HG03442 (cell line): ENCODE measurements at regions not wholly inside any gene's neighbourhood (a gene's known extent, or its start where the extent isn't known, plus 50 kb on each side); places are given as distances from the start of the nearest gene placed in this dataset.

Experiments used
- ATAC-seq: cut with Tn5 transposase; IDR thresholded peaks from one replicate; pipeline ENCODE4 v1.9.1; 2021; ENCODE audit warnings: mild to moderate bottlenecking, moderate library complexity; ENCODE audit not compliant: unreplicated experiment

- no peak for ATAC-seq
Observed at GRCh38 chr14:71687166-71687831, 244.9 kb upstream of the RGS6 start.

- no peak for ATAC-seq
Observed at GRCh38 chr14:71688576-71688975, 243.7 kb upstream of the RGS6 start.

- ATAC-seq = no peak
Observed at GRCh38 chr14:71690478-71690877, 241.8 kb upstream of the RGS6 start.

GRCh38 chr14:71692496-71692895, 239.7 kb upstream of the RGS6 start:
- no peak for ATAC-seq

- ATAC-seq = no peak
Observed at GRCh38 chr14:71693381-71693780, 238.8 kb upstream of the RGS6 start.

GRCh38 chr14:71694591-71695530, 237.4 kb upstream of the RGS6 start:
- ATAC-seq = no peak

GRCh38 chr14:71695611-71696350, 236.4 kb upstream of the RGS6 start:
- ATAC-seq = no peak

- ATAC-seq = no peak
Observed at GRCh38 chr14:71698027-71698426, 234.2 kb upstream of the RGS6 start.

- no peak for ATAC-seq
Observed at GRCh38 chr14:71698673-71699072, 233.6 kb upstream of the RGS6 start.

- no peak for ATAC-seq
Observed at GRCh38 chr14:71701990-71702389, 230.2 kb upstream of the RGS6 start.

- ATAC-seq = no peak
Observed at GRCh38 chr14:71702786-71703185, 229.4 kb upstream of the RGS6 start.

- no peak for ATAC-seq
Observed at GRCh38 chr14:71703477-71703876, 228.8 kb upstream of the RGS6 start.

- ATAC-seq = no peak
Observed at GRCh38 chr14:71704210-71704609, 228.0 kb upstream of the RGS6 start.

GRCh38 chr14:71705460-71705859, 226.8 kb upstream of the RGS6 start:
- no peak for ATAC-seq

- ATAC-seq = no peak
Observed at GRCh38 chr14:71709076-71709475, 223.2 kb upstream of the RGS6 start.

- ATAC-seq = no peak
Observed at GRCh38 chr14:71709987-71710386, 222.2 kb upstream of the RGS6 start.

- ATAC-seq = no peak
Observed at GRCh38 chr14:71711125-71711524, 221.1 kb upstream of the RGS6 start.

- ATAC-seq = no peak
Observed at GRCh38 chr14:71711619-71712018, 220.6 kb upstream of the RGS6 start.

- ATAC-seq = no peak
Observed at GRCh38 chr14:71712478-71712877, 219.8 kb upstream of the RGS6 start.

- ATAC-seq = no peak
Observed at GRCh38 chr14:71713016-71713415, 219.2 kb upstream of the RGS6 start.

GRCh38 chr14:71713451-71713850, 218.8 kb upstream of the RGS6 start:
- no peak for ATAC-seq

GRCh38 chr14:71714225-71714624, 218.0 kb upstream of the RGS6 start:
- no peak for ATAC-seq
